OCI-LY1 (cell line): ENCODE measurements at regions not wholly inside any gene's neighbourhood (a gene's known extent, or its start where the extent isn't known, plus 50 kb on each side); places are given as distances from the start of the nearest gene placed in this dataset.

ENCODE experiments used
- H2AFZ ChIP-seq: fragments of 200-600 bp; sonication (generic), shearing (Covaris generic); 2 replicates; pipeline ENCODE4 v1.6.0; 2014; ENCODE audit warnings: antibody characterized with exemption, mild to moderate bottlenecking, low read length
- H3F3A ChIP-seq: fragments of 200-600 bp; sonication (generic), shearing (Covaris generic); 2 replicates; pipeline ENCODE4 v1.6.0; 2014; ENCODE audit warnings: mild to moderate bottlenecking, antibody characterized with exemption, low read length, moderate library complexity; ENCODE audit not compliant: insufficient read depth
- H3K27ac ChIP-seq: fragments of 200-600 bp; sonication (generic); 2 replicates; pipeline ENCODE4 v1.5.1; 2014; ENCODE audit warnings: low read length, mixed run types, mild to moderate bottlenecking, low read depth; ENCODE audit not compliant: poor library complexity, severe bottlenecking
- H3K27me3 ChIP-seq: fragments of 200-600 bp; sonication (generic); 2 replicates; pipeline ENCODE4 v1.6.0; 2014; ENCODE audit warnings: antibody characterized with exemption, mild to moderate bottlenecking, low read length, moderate library complexity; ENCODE audit not compliant: insufficient read depth
- H3K36me3 ChIP-seq: fragments of 200-600 bp; sonication (generic); 2 replicates; pipeline ENCODE4 v1.6.1; 2014; ENCODE audit warnings: mild to moderate bottlenecking, antibody characterized with exemption, low read length, moderate library complexity, mixed read lengths; ENCODE audit not compliant: insufficient read depth
- H3K4me1 ChIP-seq: fragments of 200-600 bp; sonication (generic); 2 replicates; pipeline ENCODE4 v1.5.1; 2014; ENCODE audit warnings: mild to moderate bottlenecking, low read length, moderate library complexity; ENCODE audit not compliant: insufficient read depth, severe bottlenecking
- H3K4me2 ChIP-seq: fragments of 200-600 bp; sonication (generic), shearing (Covaris generic); 2 replicates; pipeline ENCODE4 v1.6.1; 2014; ENCODE audit warnings: low read length
- H3K4me3 ChIP-seq: fragments of 200-600 bp; sonication (generic); 2 replicates; pipeline ENCODE4 v1.5.1; 2014; ENCODE audit warnings: low read length, low read depth, mild to moderate bottlenecking, mixed read lengths; ENCODE audit not compliant: poor library complexity, severe bottlenecking
- H3K79me2 ChIP-seq: fragments of 200-600 bp; shearing (Covaris generic); 2 replicates; pipeline ENCODE4 v1.6.1; 2016; ENCODE audit warnings: mixed run types, low read length, mixed read lengths; ENCODE audit not compliant: insufficient read depth
- H3K9ac ChIP-seq: fragments of 200-600 bp; sonication (generic), shearing (Covaris generic); 2 replicates; pipeline ENCODE4 v1.6.1; 2014; ENCODE audit warnings: mild to moderate bottlenecking, low read length, mixed read lengths
- H3K9me2 ChIP-seq: fragments of 200-600 bp; sonication (generic), shearing (Covaris generic); 2 replicates; pipeline ENCODE4 v1.6.1; 2014; ENCODE audit warnings: low read depth, mild to moderate bottlenecking, low read length, mixed read lengths
- H3K9me3 ChIP-seq: fragments of 200-600 bp; shearing (Covaris generic); 2 replicates; pipeline ENCODE4 v1.6.1; 2014; ENCODE audit warnings: low read length, mixed read lengths
- H4K20me1 ChIP-seq: fragments of 200-600 bp; sonication (generic), shearing (Covaris generic); 2 replicates; pipeline ENCODE4 v1.6.0; 2016; ENCODE audit warnings: mild to moderate bottlenecking, low read length; ENCODE audit not compliant: insufficient read depth
- CTCF ChIP-seq: fragments of 200-600 bp; sonication (generic), shearing (Covaris generic); IDR thresholded peaks from 2 replicates; pipeline ENCODE4 v1.5.1; 2017; ENCODE audit warnings: mild to moderate bottlenecking, antibody characterized with exemption, low read length, moderate library complexity, mixed read lengths
- EZH2 ChIP-seq: fragments of 200-600 bp; sonication (generic), shearing (Covaris generic); IDR thresholded peaks from 2 replicates; pipeline ENCODE4 v1.8.0; 2017; ENCODE audit warnings: borderline replicate concordance, mixed run types, mild to moderate bottlenecking, antibody characterized with exemption, low read length, moderate library complexity, mixed read lengths

- Histone ChIP-seq H3K9me2 (no peaks in the 10 kb centered on the region), H3F3A (no peaks in the 10 kb centered on the region)
These were observed 227.2 kb upstream of the HS6ST1 start for GRCh38 chr2:128545829-128546228.

GRCh38 chr2:128547667-128548066, 229.0 kb upstream of the HS6ST1 start:
- TF ChIP-seq CTCF (no peak), EZH2 (no peak)
- H3K27ac ChIP-seq: no peak overlapping the region
- H3K4me2 ChIP-seq: no peak overlapping the region
- H3K9me2 ChIP-seq: no peaks in the 10 kb centered on the region
- H2AFZ ChIP-seq: no peak overlapping the region
- no peaks in the 10 kb centered on the region for H3F3A ChIP-seq
- no peak overlapping the region for H3K4me3 ChIP-seq
- no peaks in the 10 kb centered on the region for H3K9me3 ChIP-seq
- H3K36me3 ChIP-seq: no peaks in the 10 kb centered on the region
- no peak overlapping the region for H3K9ac ChIP-seq
- H4K20me1 ChIP-seq: no peaks in the 10 kb centered on the region
- no peaks in the 10 kb centered on the region for H3K27me3 ChIP-seq
- no peaks in the 10 kb centered on the region for H3K4me1 ChIP-seq
- H3K79me2 ChIP-seq: no peaks in the 10 kb centered on the region

More at GRCh38 chr2:128545829-128546228, 227.2 kb upstream of the HS6ST1 start:
- Histone ChIP-seq H3K4me1 (no peaks in the 10 kb centered on the region), H3K27me3 (no peaks in the 10 kb centered on the region), H3K4me2 (no peak overlapping the region), H4K20me1 (no peaks in the 10 kb centered on the region), H3K27ac (no peak overlapping the region), H3K9me3 (no peaks in the 10 kb centered on the region), H2AFZ (no peak overlapping the region), H3K4me3 (no peak overlapping the region), H3K36me3 (no peaks in the 10 kb centered on the region), H3K9ac (no peak overlapping the region), H3K79me2 (no peaks in the 10 kb centered on the region)
- TF ChIP-seq CTCF: no peak
- no peak for TF ChIP-seq EZH2

GRCh38 chr2:128548461-128548891, 229.8 kb upstream of the HS6ST1 start:
- Histone ChIP-seq H3K4me3 (no peak overlapping the region), H3K27me3 (no peaks in the 10 kb centered on the region), H3K79me2 (no peaks in the 10 kb centered on the region), H3K9me2 (no peaks in the 10 kb centered on the region), H3K36me3 (no peaks in the 10 kb centered on the region), H4K20me1 (no peaks in the 10 kb centered on the region), H3K27ac (no peak overlapping the region), H3K4me1 (no peaks in the 10 kb centered on the region), H3K9me3 (no peaks in the 10 kb centered on the region), H2AFZ (no peak overlapping the region), H3K4me2 (no peak overlapping the region), H3F3A (no peaks in the 10 kb centered on the region), H3K9ac (no peak overlapping the region)
- TF ChIP-seq EZH2 (no peak), CTCF (no peak)
